ENCODE measurements at regions not wholly inside any gene's neighbourhood (a gene's known extent, or its start where the extent isn't known, plus 50 kb on each side); places are given as distances from the start of the nearest gene placed in this dataset.

GRCh38 chr5:29016067-29016466 lies 1977.7 kb upstream of the CDH9 start:
- H3K4me3 ChIP-seq (ENCODE audit: low read depth in 2 of 2, low read length in 1 of 2) = no peak overlapping the region
- ChIA-PET POLR2A (no interaction called here), CTCF (no interaction called here)
- H3F3A ChIP-seq (replicated peaks; ENCODE audit: insufficient read depth) = no peaks in the 10 kb centered on the region
- TF ChIP-seq EZH2phosphoT487 (IDR thresholded peaks at IDR 0.05; ENCODE audit: borderline replicate concordance, low read depth) (no peak), FOSL2 (IDR thresholded peaks at IDR 0.05; ENCODE audit: borderline replicate concordance, low read depth) (no peak), SIN3A (IDR thresholded peaks at IDR 0.05; ENCODE audit: borderline replicate concordance, low read depth, low read length) (no peak), MAX (IDR thresholded peaks at IDR 0.05; ENCODE audit: low read depth) (no peak), RAD21 (IDR thresholded peaks at IDR 0.05; ENCODE audit: low read length) (no peak), GABPA (IDR thresholded peaks at IDR 0.05; ENCODE audit: low read depth) (no peak), MEF2A (IDR thresholded peaks at IDR 0.05; ENCODE audit: borderline replicate concordance, low read depth) (no peak)
- no peak overlapping the region for H3K9ac ChIP-seq
- no peaks in the 10 kb centered on the region for H4K20me1 ChIP-seq (ENCODE audit: insufficient read depth)
- no peaks in the 10 kb centered on the region for H3K36me3 ChIP-seq (replicated peaks in 1 of 2; ENCODE audit: control insufficient read depth in 1 of 2, insufficient read depth in 2 of 2, low read length in 1 of 2)
- no peaks in the 10 kb centered on the region for H3K9me2 ChIP-seq
- no peak overlapping the region for H3K4me2 ChIP-seq
- H2AFZ ChIP-seq (ENCODE audit: low read depth) = no peak overlapping the region
- H3K27me3 ChIP-seq (ENCODE audit: insufficient read depth) = no peaks in the 10 kb centered on the region
- H3K79me2 ChIP-seq (ENCODE audit: insufficient read depth) = no peaks in the 10 kb centered on the region
- DNase-seq = no peak
- WGBS (ENCODE audit: low lambda C conversion rate) = 4% methylated on average over 4 of the region's 4 CpGs
- no peak overlapping the region for H3K27ac ChIP-seq (ENCODE audit: low read depth in 2 of 2, low read length in 1 of 2)
- no peaks in the 10 kb centered on the region for H3K9me3 ChIP-seq
- no peaks in the 10 kb centered on the region for H3K4me1 ChIP-seq (ENCODE audit: control insufficient read depth in 1 of 2, insufficient read depth in 2 of 2, low read depth in 1 of 2, low read length in 1 of 2)

GRCh38 chr5:29015523-29015922 lies 1977.1 kb upstream of the CDH9 start:
- Histone ChIP-seq H3K9me2 (no peaks in the 10 kb centered on the region), H3F3A (replicated peaks; ENCODE audit: insufficient read depth) (no peaks in the 10 kb centered on the region), H3K27me3 (ENCODE audit: insufficient read depth) (no peaks in the 10 kb centered on the region), H3K9ac (no peak overlapping the region), H3K79me2 (ENCODE audit: insufficient read depth) (no peaks in the 10 kb centered on the region), H3K4me1 (ENCODE audit: control insufficient read depth in 1 of 2, insufficient read depth in 2 of 2, low read depth in 1 of 2, low read length in 1 of 2) (no peaks in the 10 kb centered on the region), H3K4me3 (ENCODE audit: low read depth in 2 of 2, low read length in 1 of 2) (no peak overlapping the region), H4K20me1 (ENCODE audit: insufficient read depth) (no peaks in the 10 kb centered on the region), H3K9me3 (no peaks in the 10 kb centered on the region), H2AFZ (ENCODE audit: low read depth) (no peak overlapping the region), H3K36me3 (replicated peaks in 1 of 2; ENCODE audit: control insufficient read depth in 1 of 2, insufficient read depth in 2 of 2, low read length in 1 of 2) (no peaks in the 10 kb centered on the region), H3K27ac (ENCODE audit: low read depth in 2 of 2, low read length in 1 of 2) (no peak overlapping the region), H3K4me2 (no peak overlapping the region)
- WGBS (ENCODE audit: low lambda C conversion rate) = 6% methylated on average over 2 of the region's 2 CpGs
- DNase-seq = no peak
- CTCF ChIA-PET = no interaction called here
- POLR2A ChIA-PET = no interaction called here
- no peak for TF ChIP-seq MXI1 (IDR thresholded peaks at IDR 0.05; ENCODE audit: low read depth, low read length)
- no peak for TF ChIP-seq PBX3 (IDR thresholded peaks at IDR 0.05)
- no peak for TF ChIP-seq TAF1 (IDR thresholded peaks at IDR 0.05; ENCODE audit: borderline replicate concordance, low read depth, low read length)
- TF ChIP-seq RFX5 (IDR thresholded peaks at IDR 0.05; ENCODE audit: low read length) = no peak
- TF ChIP-seq MAX (IDR thresholded peaks at IDR 0.05; ENCODE audit: low read depth) = no peak
- TF ChIP-seq FOSL2 (IDR thresholded peaks at IDR 0.05; ENCODE audit: borderline replicate concordance, low read depth) = no peak
- TF ChIP-seq CHD2 (IDR thresholded peaks at IDR 0.05; ENCODE audit: low read length, partially characterized antibody) = no peak
- TF ChIP-seq ELF1 (IDR thresholded peaks at IDR 0.05) = no peak
- TF ChIP-seq JUND (IDR thresholded peaks at IDR 0.05) = no peak
- no peak for TF ChIP-seq SMC3 (IDR thresholded peaks at IDR 0.05; ENCODE audit: low read depth, low read length)
- TF ChIP-seq USF2 (IDR thresholded peaks at IDR 0.05; ENCODE audit: borderline replicate concordance, low read depth, low read length) = no peak
- TF ChIP-seq TEAD4 (IDR thresholded peaks at IDR 0.05; ENCODE audit: borderline replicate concordance, insufficient read depth) = no peak
- TF ChIP-seq FOXM1 (IDR thresholded peaks at IDR 0.05; ENCODE audit: low read depth) = no peak

All from SK-N-SH (cell line).